ENCODE measurements at regions not wholly inside any gene's neighbourhood (a gene's known extent, or its start where the extent isn't known, plus 50 kb on each side); places are given as distances from the start of the nearest gene placed in this dataset.

GRCh38 chr2:14194233-14194632 lies 438.3 kb upstream of the LRATD1 start:
- ChIA-PET POLR2A (no interaction called here), CTCF (no interaction called here)
- no peaks in the 10 kb centered on the region for H3K36me3 ChIP-seq (replicated peaks in 1 of 2; ENCODE audit: control extremely low read depth in 1 of 2, control insufficient read depth in 1 of 2, extremely low read depth in 1 of 2, insufficient read depth in 2 of 2, low read length in 1 of 2)
- DNase-seq = no peak
- H3K9ac ChIP-seq (ENCODE audit: low read length) = no peak overlapping the region
- no peaks in the 10 kb centered on the region for H3K27me3 Mint-ChIP-seq
- no peaks in the 10 kb centered on the region for H3K4me1 Mint-ChIP-seq
- H3K4me3 Mint-ChIP-seq = no peak overlapping the region
- intact Hi-C loops (cut with micrococcal nuclease) = no loop called here
- H3K9me3 Mint-ChIP-seq (ENCODE audit: insufficient read depth) = peaks cover 2% of the 10 kb centered on the region
- H3K27me3 ChIP-seq (replicated peaks in 1 of 4; ENCODE audit: control extremely low read depth in 1 of 4, control insufficient read depth in 3 of 4, insufficient read depth in 4 of 4, low read length in 3 of 4) = no peaks in the 10 kb centered on the region
- TF ChIP-seq CTCF (IDR thresholded peaks at IDR 0.05) (no peak), EZH2 (IDR thresholded peaks at IDR 0.05; ENCODE audit: borderline replicate concordance, insufficient read depth, low read depth, low read length, poor library complexity, severe bottlenecking) (no peak)
- ATAC-seq (ENCODE audit: low read depth) = no peak
- H3K27ac Mint-ChIP-seq = no peak overlapping the region
- H3K4me2 ChIP-seq (replicated peaks; ENCODE audit: low read depth, low read length, poor library complexity, severe bottlenecking) = no peak overlapping the region
- no peak overlapping the region for H2AFZ ChIP-seq (ENCODE audit: insufficient read depth, low read depth, low read length, poor library complexity, severe bottlenecking)
- 100% methylated on average over 1 of the region's 1 CpG for WGBS (ENCODE audit: insufficient coverage)
- H3K79me2 ChIP-seq (ENCODE audit: control insufficient read depth, insufficient read depth, low read length) = no peaks in the 10 kb centered on the region
- no peak overlapping the region for H3K27ac ChIP-seq (ENCODE audit: low read length in 2 of 2)
- no peaks in the 10 kb centered on the region for H4K20me1 ChIP-seq (ENCODE audit: control insufficient read depth, insufficient read depth, low read length, poor library complexity, severe bottlenecking)
- no peaks in the 10 kb centered on the region for H3K9me3 ChIP-seq (ENCODE audit: control extremely low read depth in 1 of 3, control insufficient read depth in 2 of 3, insufficient read depth in 1 of 3, low read length in 2 of 3)
- no peaks in the 10 kb centered on the region for H3K4me1 ChIP-seq (ENCODE audit: control insufficient read depth in 2 of 2, insufficient read depth in 2 of 2, low read length in 2 of 2)
- no peak overlapping the region for H3K4me3 ChIP-seq (ENCODE audit: control extremely low read depth in 1 of 5, extremely low read depth in 1 of 5, insufficient read depth in 1 of 5, low read depth in 2 of 5, low read length in 4 of 5)

DNA sequence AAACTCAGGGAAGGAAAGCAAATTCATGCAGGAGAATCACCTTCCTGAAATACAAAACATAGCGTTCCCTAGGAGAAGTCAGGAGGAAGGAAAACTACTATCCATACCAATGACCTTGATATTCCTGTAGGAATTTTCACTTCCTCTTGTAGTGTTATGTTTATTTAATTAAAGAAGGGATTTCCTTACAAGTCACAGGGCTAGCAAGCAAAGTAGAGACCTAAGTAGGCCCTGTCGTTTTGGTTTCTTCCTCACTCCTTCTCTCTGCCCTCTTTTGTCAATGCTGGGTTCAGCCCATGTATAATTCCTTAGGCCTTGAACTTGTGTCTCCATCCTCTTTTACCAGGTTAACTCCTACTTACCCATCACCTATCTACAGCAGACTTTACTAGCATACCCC lies 435.2 kb upstream of the LRATD1 start:
- POLR2A ChIA-PET = no interaction called here
- CTCF ChIA-PET = no interaction called here
- Histone ChIP-seq H3K9ac (ENCODE audit: low read length) (no peak overlapping the region), H3K79me2 (ENCODE audit: control insufficient read depth, insufficient read depth, low read length) (no peaks in the 10 kb centered on the region), H4K20me1 (ENCODE audit: control insufficient read depth, insufficient read depth, low read length, poor library complexity, severe bottlenecking) (no peaks in the 10 kb centered on the region), H3K4me3 (ENCODE audit: control extremely low read depth in 1 of 5, extremely low read depth in 1 of 5, insufficient read depth in 1 of 5, low read depth in 2 of 5, low read length in 4 of 5) (no peak overlapping the region), H3K9me3 (ENCODE audit: control extremely low read depth in 1 of 3, control insufficient read depth in 2 of 3, insufficient read depth in 1 of 3, low read length in 2 of 3) (no peaks in the 10 kb centered on the region), H3K27me3 (replicated peaks in 1 of 4; ENCODE audit: control extremely low read depth in 1 of 4, control insufficient read depth in 3 of 4, insufficient read depth in 4 of 4, low read length in 3 of 4) (no peaks in the 10 kb centered on the region), H3K27ac (ENCODE audit: low read length in 2 of 2) (no peak overlapping the region), H3K4me1 (ENCODE audit: control insufficient read depth in 2 of 2, insufficient read depth in 2 of 2, low read length in 2 of 2) (no peaks in the 10 kb centered on the region), H3K4me2 (replicated peaks; ENCODE audit: low read depth, low read length, poor library complexity, severe bottlenecking) (no peak overlapping the region), H3K36me3 (replicated peaks in 1 of 2; ENCODE audit: control extremely low read depth in 1 of 2, control insufficient read depth in 1 of 2, extremely low read depth in 1 of 2, insufficient read depth in 2 of 2, low read length in 1 of 2) (no peaks in the 10 kb centered on the region), H2AFZ (ENCODE audit: insufficient read depth, low read depth, low read length, poor library complexity, severe bottlenecking) (no peak overlapping the region)
- Mint-ChIP-seq H3K27ac (no peak overlapping the region), H3K9me3 (ENCODE audit: insufficient read depth) (peaks cover 2% of the 10 kb centered on the region), H3K27me3 (no peaks in the 10 kb centered on the region), H3K4me3 (no peak overlapping the region), H3K4me1 (no peaks in the 10 kb centered on the region)
- DNase-seq (no peak), ATAC-seq (ENCODE audit: low read depth) (no peak)
- intact Hi-C loops (cut with micrococcal nuclease) = no loop called here
- WGBS (ENCODE audit: insufficient coverage) = 44% methylated on average over 1 of the region's 2 CpGs
- TF ChIP-seq CTCF (IDR thresholded peaks at IDR 0.05) = no peak
- TF ChIP-seq EZH2 (IDR thresholded peaks at IDR 0.05; ENCODE audit: borderline replicate concordance, insufficient read depth, low read depth, low read length, poor library complexity, severe bottlenecking) = no peak

All from B cell (primary cell).